Tibial nerve (tissue), 4 donors: ENCODE measurements at regions not wholly inside any gene's neighbourhood (a gene's known extent, or its start where the extent isn't known, plus 50 kb on each side); places are given as distances from the start of the nearest gene placed in this dataset.

Experiments
- DNase-seq, 2 donors: peaks; one replicate each; pipeline ENCODE4 v3.0.0-alpha.2; 2019; ENCODE audit warnings: low spot score in 2 of 2
- H3K27ac ChIP-seq, 4 donors: fragments of 200-600 bp; sonication (generic) in 3 of 4; one replicate each; pipeline ENCODE4 v1.5.1; 2017 to 2019; ENCODE audit warnings: mild to moderate bottlenecking in 1 of 4
- H3K27me3 ChIP-seq, 2 donors: fragments of 200-600 bp; sonication (generic) in 1 of 2; one replicate each; pipeline versions ENCODE4 v1.5.1 to v1.6.0; 2017 to 2019
- H3K36me3 ChIP-seq, 3 donors: fragments of 200-600 bp; sonication (generic); one replicate each; pipeline ENCODE4 v1.5.1; 2018 to 2019
- H3K4me1 ChIP-seq, 4 donors: fragments of 200-600 bp; sonication (generic) in 3 of 4; one replicate each; pipeline ENCODE4 v1.5.1; 2017 to 2019
- H3K4me3 ChIP-seq, 4 donors: fragments of 200-600 bp; sonication (generic) in 3 of 4; one replicate each; pipeline ENCODE4 v1.5.1; 2017 to 2019; ENCODE audit warnings: mild to moderate bottlenecking in 1 of 4, moderate library complexity in 1 of 4
- H3K9me3 ChIP-seq, 4 donors: fragments of 200-600 bp; sonication (generic) in 3 of 4; one replicate each; pipeline ENCODE4 v1.5.1; 2017 to 2019
- CTCF ChIP-seq, 5 experiments: fragments of 200-600 bp in 3 of 5; fragments of 450-650 bp in 2 of 5; sonication (generic) in 3 of 5; IDR thresholded peaks; one replicate each; pipeline ENCODE4 v1.5.1; 2016 to 2019; ENCODE audit warnings: antibody characterized with exemption in 5 of 5, mild to moderate bottlenecking in 3 of 5, moderate library complexity in 2 of 5
- EP300 ChIP-seq, 2 donors: sonication (generic); formaldehyde crosslinking; IDR thresholded peaks; one replicate each; pipeline ENCODE4 v1.6.1; 2017; ENCODE audit warnings: antibody characterized with exemption in 2 of 2, mild to moderate bottlenecking in 1 of 2
- POLR2A ChIP-seq, 2 donors: fragments of 450-650 bp; IDR thresholded peaks; one replicate each; pipeline ENCODE4 v1.6.1; 2017; ENCODE audit warnings: antibody characterized with exemption in 2 of 2, mild to moderate bottlenecking in 2 of 2, moderate library complexity in 2 of 2
- WGBS, 2 donors: methylation state at CpG; one replicate each; pipeline ENCODE4 v1.1.5; 2018; 5-methylcytosine and 5-hydroxymethylcytosine counted together

- DNase-seq = no peak
- no peak for TF ChIP-seq CTCF (IDR thresholded peaks at IDR 0.05)
- no peak for TF ChIP-seq POLR2A (IDR thresholded peaks at IDR 0.05)
- no peak for TF ChIP-seq EP300 (IDR thresholded peaks at IDR 0.05)
- Histone ChIP-seq H3K4me1 (peaks cover 0 to 30% (median 0%) of the 10 kb centered on the region in 4 donors), H3K36me3 (no peaks in the 10 kb centered on the region), H3K27me3 (no peaks in the 10 kb centered on the region), H3K4me3 (no peak overlapping the region), H3K9me3 (no peaks in the 10 kb centered on the region), H3K27ac (no peak overlapping the region)
- WGBS, 2 donors = 82 to 88% methylated on average over 14 of the region's 14 CpGs
Measured at GRCh38 chr20:23291575-23292240, 58.9 kb upstream of the NXT1 start.

- DNase-seq = no peak
- WGBS, 2 donors = 83 to 86% methylated on average over 11 of the region's 11 CpGs
Measured at GRCh38 chr20:23290761-23291574, 59.6 kb upstream of the NXT1 start.

DNA sequence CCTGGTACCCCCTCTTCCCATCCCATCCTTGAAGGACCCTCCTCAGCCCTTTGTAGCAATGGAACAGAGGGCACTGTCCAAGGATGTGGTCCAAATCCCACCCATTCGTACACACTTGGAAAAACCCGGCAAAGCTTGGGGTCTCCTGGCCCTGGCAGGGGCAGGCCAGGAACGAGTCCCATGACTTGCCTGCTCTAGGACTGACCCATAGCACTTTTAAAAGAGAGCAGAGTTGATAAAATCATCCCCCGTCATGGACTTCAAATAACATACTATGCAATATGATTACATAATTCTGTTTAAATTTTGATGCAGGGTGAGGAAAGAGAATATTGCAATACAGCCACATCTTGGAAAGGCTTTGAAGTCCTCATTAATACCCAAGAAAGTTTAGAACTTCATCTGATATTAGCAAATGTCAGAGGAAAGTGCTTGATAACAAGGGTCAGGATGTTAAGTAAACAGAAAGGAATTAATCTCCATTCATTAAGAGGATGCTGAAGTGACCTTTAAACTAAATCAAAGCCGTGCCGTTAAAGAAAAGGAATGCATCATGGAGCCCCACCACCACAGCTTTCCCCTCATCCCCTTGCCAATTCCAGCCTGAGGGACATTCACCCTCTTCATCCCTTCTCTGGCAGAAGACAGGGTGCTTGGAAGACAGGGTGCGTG is 60.7 kb upstream of the NXT1 start:
- no peak for TF ChIP-seq POLR2A (IDR thresholded peaks at IDR 0.05)
- TF ChIP-seq CTCF (IDR thresholded peaks at IDR 0.05) = no peak
- TF ChIP-seq EP300 (IDR thresholded peaks at IDR 0.05) = no peak
- Histone ChIP-seq H3K36me3 (no peaks in the 10 kb centered on the region), H3K4me3 (no peak overlapping the region), H3K27me3 (no peaks in the 10 kb centered on the region), H3K4me1 (peaks cover 0 to 26% (median 0%) of the 10 kb centered on the region in 4 donors), H3K9me3 (no peaks in the 10 kb centered on the region), H3K27ac (no peak overlapping the region)
- no peak for DNase-seq
- WGBS, 2 donors = 52 to 59% methylated on average over 7 of the region's 7 CpGs

More at GRCh38 chr20:23290761-23291574, 59.6 kb upstream of the NXT1 start:
- TF ChIP-seq EP300 (IDR thresholded peaks at IDR 0.05) (no peak), POLR2A (IDR thresholded peaks at IDR 0.05) (no peak), CTCF (IDR thresholded peaks at IDR 0.05) (no peak)
- H3K4me3 ChIP-seq = no peak overlapping the region
- no peaks in the 10 kb centered on the region for H3K27me3 ChIP-seq
- no peak overlapping the region for H3K27ac ChIP-seq
- peaks cover 0 to 30% (median 0%) of the 10 kb centered on the region in 4 donors for H3K4me1 ChIP-seq
- H3K36me3 ChIP-seq = no peaks in the 10 kb centered on the region
- no peaks in the 10 kb centered on the region for H3K9me3 ChIP-seq

GRCh38 chr20:23289249-23289648 is 61.3 kb upstream of the NXT1 start:
- DNase-seq = no peak
- Histone ChIP-seq H3K9me3 (no peaks in the 10 kb centered on the region), H3K27ac (no peak overlapping the region), H3K4me1 (peaks cover 0 to 21% (median 0%) of the 10 kb centered on the region in 4 donors), H3K27me3 (no peaks in the 10 kb centered on the region), H3K4me3 (no peak overlapping the region), H3K36me3 (no peaks in the 10 kb centered on the region)
- no peak for TF ChIP-seq CTCF (IDR thresholded peaks at IDR 0.05)
- no peak for TF ChIP-seq POLR2A (IDR thresholded peaks at IDR 0.05)
- TF ChIP-seq EP300 (IDR thresholded peaks at IDR 0.05) = no peak
- WGBS, 2 donors = 75 to 77% methylated on average over 7 of the region's 7 CpGs
